GM12878 (cell line): ENCODE measurements at regions not wholly inside any gene's neighbourhood (a gene's known extent, or its start where the extent isn't known, plus 50 kb on each side); places are given as distances from the start of the nearest gene placed in this dataset.

Experiments
- ATAC-seq: fragments of 200-7000 bp; cut with Tn5 transposase; 3 replicates; pipeline ENCODE4 v1.9.1; 2020; ENCODE audit warnings: mild to moderate bottlenecking, moderate library complexity
- BruUV-seq: library from RNA; stranded (reverse); fragments of 400-500 nt; replicated peaks from 2 replicates; lab custom pipeline; 2021; lab: Mats Ljungman, UMichigan
- CTCF ChIA-PET: fragments of 300-600 bp; sonication (Branson Sonifier 250); formaldehyde crosslinking; extraction: SDS; loops from one replicate; lab custom pipeline; 2021; ENCODE audit warnings: inconsistent platforms; lab: Yijun Ruan, JAX
- POLR2A ChIA-PET: fragments of 350-600 bp; formaldehyde crosslinking; extraction: SDS; loops from one replicate; lab custom pipeline; 2021; ENCODE audit warnings: inconsistent platforms; lab: Charles Lee
- RAD21 ChIA-PET: fragments of 300-600 bp; sonication (Branson Sonifier 250); formaldehyde crosslinking; loops from one replicate; lab custom pipeline; 2023; ENCODE audit warnings: antibody characterized with exemption; ENCODE audit not compliant: unreplicated experiment; lab: Charles Lee
- SMC1A ChIA-PET: fragments of 300-600 bp; sonication (Branson Sonifier 250); formaldehyde crosslinking; loops from one replicate; lab custom pipeline; 2023; ENCODE audit not compliant: unreplicated experiment, uncharacterized antibody; lab: Charles Lee
- DNase-seq: peaks from one replicate; pipeline ENCODE4 v3.0.0-alpha.2; 2011; ENCODE audit warnings: low read depth, low spot score
- FAIRE-seq: peaks from 3 replicates; lab custom pipeline; 2011; peaks lifted over from hg19 to GRCh38; lab: Jason Lieb, UNC
- H2AFZ ChIP-seq: 2 replicates; pipeline ENCODE4 v1.6.0; 2011; ENCODE audit warnings: low read depth, low read length, control low read depth; ENCODE audit not compliant: control insufficient read depth
- H3K27ac ChIP-seq: 2 replicates; pipeline ENCODE4 v1.5.1; 2011; ENCODE audit warnings: control low read depth; ENCODE audit not compliant: control insufficient read depth, insufficient read depth
- H3K27me3 ChIP-seq, 2 experiments: replicated peaks in 1 of 2; 2 replicates each; pipeline versions ENCODE4 v1.6.0 to v1.6.1; 2011; ENCODE audit warnings: low read length in 1 of 2; ENCODE audit not compliant: control insufficient read depth in 2 of 2, insufficient read depth in 2 of 2
- H3K36me3 ChIP-seq, 2 experiments: 2 replicates each; pipeline ENCODE4 v1.5.1; 2011; ENCODE audit warnings: low read length in 1 of 2; ENCODE audit not compliant: control insufficient read depth in 2 of 2, insufficient read depth in 2 of 2
- H3K4me1 ChIP-seq: 2 replicates; pipeline ENCODE4 v1.6.1; 2011; ENCODE audit warnings: mild to moderate bottlenecking, low read length, moderate library complexity, mixed read lengths; ENCODE audit not compliant: control insufficient read depth, insufficient read depth
- H3K4me2 ChIP-seq: 2 replicates; pipeline ENCODE4 v1.6.0; 2011; ENCODE audit warnings: control low read depth; ENCODE audit not compliant: control insufficient read depth, insufficient read depth
- H3K4me3 ChIP-seq: fragments of 200-600 bp; sonication (generic); 2 replicates; pipeline ENCODE4 v1.5.1; 2016
- H3K79me2 ChIP-seq: 2 replicates; pipeline ENCODE4 v1.6.0; 2011; ENCODE audit warnings: low read length; ENCODE audit not compliant: control insufficient read depth, insufficient read depth
- H3K9ac ChIP-seq: 2 replicates; pipeline ENCODE4 v1.8.0; 2011; ENCODE audit warnings: low read length, control low read depth, mixed read lengths; ENCODE audit not compliant: control insufficient read depth, insufficient read depth
- H3K9me3 ChIP-seq: replicated peaks from 3 replicates; pipeline ENCODE4 v1.5.1; 2011; ENCODE audit warnings: mild to moderate bottlenecking, low read length; ENCODE audit not compliant: control insufficient read depth, insufficient read depth
- H4K20me1 ChIP-seq: 2 replicates; pipeline ENCODE4 v1.6.0; 2011; ENCODE audit not compliant: control insufficient read depth, insufficient read depth
- ATF3 ChIP-seq: IDR thresholded peaks from 2 replicates; pipeline ENCODE4 v1.6.1; 2011; ENCODE audit warnings: low read depth, mild to moderate bottlenecking, low read length, moderate library complexity, borderline replicate concordance; ENCODE audit errors: extremely low read depth
- BCL11A ChIP-seq: IDR thresholded peaks from 2 replicates; pipeline ENCODE4 v1.6.1; 2011; ENCODE audit warnings: low read depth, low read length
- BMI1 ChIP-seq: fragments of 450-650 bp; IDR thresholded peaks from 2 replicates; pipeline ENCODE4 v1.6.1; 2016; ENCODE audit warnings: mild to moderate bottlenecking, moderate library complexity, borderline replicate concordance
- EP300 ChIP-seq, 2 experiments: fragments of 150-350 bp in 1 of 2; IDR thresholded peaks; 2 replicates each; pipeline ENCODE4 v1.6.1; 2011 to 2012; ENCODE audit warnings: low read depth in 2 of 2, low read length in 2 of 2, borderline replicate concordance in 1 of 2, improper control_type of control experiment in 1 of 2, inconsistent platforms in 1 of 2; ENCODE audit not compliant: control insufficient read depth in 1 of 2
- MTA3 ChIP-seq: IDR thresholded peaks from 2 replicates; pipeline ENCODE4 v1.6.1; 2012; ENCODE audit warnings: low read length, inconsistent platforms, borderline replicate concordance
- MYC ChIP-seq: IDR thresholded peaks from 2 replicates; pipeline ENCODE4 v1.6.1; 2011; ENCODE audit warnings: mild to moderate bottlenecking, low read length, moderate library complexity, inconsistent platforms; ENCODE audit not compliant: insufficient read depth, insufficient replicate concordance, insufficient read length, severe bottlenecking
- NKRF ChIP-seq: fragments of 450-650 bp; conservative IDR thresholded peaks from 2 replicates; pipeline ENCODE4 v1.6.1; 2017; ENCODE audit warnings: mild to moderate bottlenecking, moderate library complexity
- NR2F1 ChIP-seq: fragments of 450-650 bp; conservative IDR thresholded peaks from 2 replicates; pipeline ENCODE4 v1.6.1; 2017; ENCODE audit warnings: mild to moderate bottlenecking
- SREBF2 ChIP-seq: IDR thresholded peaks from 2 replicates; pipeline ENCODE4 v1.6.1; 2012; ENCODE audit warnings: mild to moderate bottlenecking, low read length
- USF1 ChIP-seq: IDR thresholded peaks from 2 replicates; pipeline ENCODE4 v1.6.1; 2011; ENCODE audit warnings: borderline replicate concordance, low read depth, mild to moderate bottlenecking, moderate library complexity, mixed read lengths, low read length; ENCODE audit not compliant: insufficient read depth; ENCODE audit errors: extremely low read length
- WRNIP1 ChIP-seq: IDR thresholded peaks from 2 replicates; pipeline ENCODE4 v1.6.1; 2011; ENCODE audit warnings: low read depth, low read length, improper control_type of control experiment, borderline replicate concordance
- ZBTB40 ChIP-seq: fragments of 450-650 bp; IDR thresholded peaks from 2 replicates; pipeline ENCODE4 v1.6.1; 2016; ENCODE audit warnings: mild to moderate bottlenecking, moderate library complexity, borderline replicate concordance
- ZNF622 ChIP-seq: fragments of 450-650 bp; IDR thresholded peaks from 2 replicates; pipeline ENCODE4 v1.6.1; 2017; ENCODE audit warnings: mild to moderate bottlenecking, inconsistent platforms
- WGBS: methylation state at CpG from one replicate; pipeline ENCODE4 v1.1.6; 2016; ENCODE audit warnings: low lambda C conversion rate; ENCODE audit not compliant: insufficient replicate concordance, insufficient coverage; ENCODE audit errors: missing lambda C conversion rate; 5-methylcytosine and 5-hydroxymethylcytosine counted together
- in situ Hi-C: fragments of 300-500 bp; cut with MboI; formaldehyde crosslinking; loops from 9 replicates; pipeline ENCODE4 v1.14.3; 2018; ENCODE audit warnings: mixed read lengths
- intact Hi-C: fragments of 100-400 bp; cut with micrococcal nuclease; formaldehyde crosslinking; loops from one replicate; pipeline ENCODE4 v1.14.2; 2022; ENCODE audit not compliant: unreplicated experiment

- ATAC-seq (no peak), FAIRE-seq (no peak), DNase-seq (no peak)
- Histone ChIP-seq H3K4me1 (no peaks in the 10 kb centered on the region), H3K4me3 (no peak overlapping the region), H3K27me3 (no peaks in the 10 kb centered on the region; a peak in 3 of 4 replicates), H2AFZ (no peak overlapping the region), H3K36me3 (no peaks in the 10 kb centered on the region), H3K27ac (no peak overlapping the region), H4K20me1 (no peaks in the 10 kb centered on the region), H3K79me2 (no peaks in the 10 kb centered on the region), H3K4me2 (no peak overlapping the region), H3K9me3 (no peaks in the 10 kb centered on the region), H3K9ac (no peak overlapping the region)
- ChIA-PET CTCF (no interaction called here), RAD21 (no interaction called here), POLR2A (no interaction called here), SMC1A (interaction anchor here (0.8 kb wide), 1 partner anchor 13 kb away, joined by 3 read pairs; no protein-coding TSS in a partner anchor)
- in situ Hi-C loops, result no loop called here
- WGBS, result 46% methylated on average over 2 of the region's 2 CpGs
- TF ChIP-seq USF1 (no peak), MTA3 (no peak), EP300 (IDR thresholded peaks at IDR 0.05; ENCODE audit: borderline replicate concordance in 1 of 2, control insufficient read depth in 1 of 2, low read depth in 2 of 2, low read length in 2 of 2) (no peak), ZBTB40 (no peak), ATF3 (no peak), BCL11A (no peak), NKRF (no peak), BMI1 (no peak), MYC (no peak), WRNIP1 (no peak), NR2F1 (no peak), ZNF622 (no peak), SREBF2 (no peak)
- intact Hi-C loops, result no loop called here
- BruUV-seq, result no TSS peak
These were observed 388.9 kb upstream of the SGCD start for GRCh38 chr5:155938051-155938450.
